Mucosa of rectum (tissue), 2 donors: ENCODE measurements at regions not wholly inside any gene's neighbourhood (a gene's known extent, or its start where the extent isn't known, plus 50 kb on each side); places are given as distances from the start of the nearest gene placed in this dataset.

Source experiments
- H3K27ac ChIP-seq, 2 donors: one replicate each; pipeline ENCODE4 v1.7.0; 2013; ENCODE audit warnings: inconsistent platforms in 2 of 2, low read depth in 2 of 2, low read length in 2 of 2
- H3K27me3 ChIP-seq, 2 donors: one replicate each; pipeline ENCODE4 v1.7.0; 2013; ENCODE audit warnings: low read length in 2 of 2; ENCODE audit not compliant: control insufficient read depth in 2 of 2, insufficient read depth in 2 of 2
- H3K36me3 ChIP-seq, 2 donors: one replicate each; pipeline ENCODE4 v1.7.0; 2013; ENCODE audit warnings: low read length in 2 of 2; ENCODE audit not compliant: control insufficient read depth in 2 of 2, insufficient read depth in 2 of 2
- H3K4me1 ChIP-seq, 2 donors: one replicate each; pipeline ENCODE4 v1.7.0; 2013; ENCODE audit warnings: low read length in 2 of 2, mild to moderate bottlenecking in 1 of 2; ENCODE audit not compliant: control insufficient read depth in 2 of 2, insufficient read depth in 2 of 2
- H3K4me3 ChIP-seq, 2 donors: one replicate each; pipeline ENCODE4 v1.7.0; 2013; ENCODE audit warnings: low read length in 2 of 2
- H3K9ac ChIP-seq, 2 donors: one replicate each; pipeline ENCODE4 v1.7.0; 2013; ENCODE audit warnings: low read length in 2 of 2, low read depth in 1 of 2, mild to moderate bottlenecking in 1 of 2
- H3K9me3 ChIP-seq, 2 donors: one replicate each; pipeline ENCODE4 v1.7.0; 2013; ENCODE audit warnings: low read length in 2 of 2; ENCODE audit not compliant: control insufficient read depth in 2 of 2
- donor health status: healthy.
- donor health status: Normal muscosa, but diverticular disease.

DNA sequence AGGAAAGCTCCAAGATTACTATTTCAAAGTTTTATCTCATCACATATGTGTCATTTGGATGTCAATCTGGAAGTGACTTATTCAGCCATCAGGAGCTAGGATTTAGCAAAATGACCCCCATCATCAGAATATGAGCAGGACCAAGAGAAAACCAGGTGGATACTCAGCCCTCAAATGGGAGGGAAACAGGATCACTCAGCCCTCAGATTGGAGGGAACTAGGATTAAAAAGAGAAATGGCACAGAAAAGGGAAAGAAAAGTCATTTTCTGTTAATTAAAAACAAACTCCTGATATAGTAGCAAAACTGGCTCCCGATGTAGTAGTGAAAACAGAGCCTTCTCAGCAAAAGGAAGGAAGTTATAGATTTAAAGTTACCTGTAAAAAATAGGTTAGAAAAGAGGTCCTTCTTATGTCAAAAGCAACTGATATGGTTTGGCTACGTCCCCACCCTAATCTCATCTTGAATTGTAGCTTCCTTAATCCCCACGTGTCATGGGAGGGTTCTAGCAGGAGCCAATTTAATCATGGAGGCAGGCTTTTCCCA lies 69.0 kb upstream of the MYCN start:
- no peaks in the 10 kb centered on the region for H3K36me3 ChIP-seq
- no peaks in the 10 kb centered on the region for H3K27me3 ChIP-seq
- H3K4me1 ChIP-seq, result no peaks in the 10 kb centered on the region
- no peak overlapping the region for H3K27ac ChIP-seq
- H3K9ac ChIP-seq, result no peak overlapping the region
- H3K4me3 ChIP-seq, result no peak overlapping the region
- H3K9me3 ChIP-seq, result no peaks in the 10 kb centered on the region

DNA sequence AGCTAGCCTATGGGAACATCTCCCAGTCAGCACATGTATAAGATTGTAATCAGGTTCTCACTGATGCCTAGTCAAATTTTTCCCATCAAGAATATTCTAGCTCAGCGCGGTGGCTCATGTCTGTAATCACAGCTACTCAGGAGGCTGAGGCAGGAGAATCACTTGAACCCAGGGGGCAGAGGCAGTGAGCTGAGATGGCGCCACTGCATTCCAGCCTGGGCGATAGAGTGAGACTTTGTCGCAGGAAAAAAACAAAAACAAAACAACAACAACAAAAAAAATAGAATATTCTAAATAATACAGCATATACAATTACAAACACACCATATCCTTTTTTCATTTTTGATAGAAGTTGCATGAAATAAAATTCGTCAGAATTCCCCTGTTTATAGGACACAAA lies 67.5 kb upstream of the MYCN start:
- no peak overlapping the region for H3K4me3 ChIP-seq
- no peaks in the 10 kb centered on the region for H3K9me3 ChIP-seq
- H3K27ac ChIP-seq, result no peak overlapping the region
- H3K27me3 ChIP-seq, result no peaks in the 10 kb centered on the region
- H3K4me1 ChIP-seq, result no peaks in the 10 kb centered on the region
- no peak overlapping the region for H3K9ac ChIP-seq
- no peaks in the 10 kb centered on the region for H3K36me3 ChIP-seq

DNA sequence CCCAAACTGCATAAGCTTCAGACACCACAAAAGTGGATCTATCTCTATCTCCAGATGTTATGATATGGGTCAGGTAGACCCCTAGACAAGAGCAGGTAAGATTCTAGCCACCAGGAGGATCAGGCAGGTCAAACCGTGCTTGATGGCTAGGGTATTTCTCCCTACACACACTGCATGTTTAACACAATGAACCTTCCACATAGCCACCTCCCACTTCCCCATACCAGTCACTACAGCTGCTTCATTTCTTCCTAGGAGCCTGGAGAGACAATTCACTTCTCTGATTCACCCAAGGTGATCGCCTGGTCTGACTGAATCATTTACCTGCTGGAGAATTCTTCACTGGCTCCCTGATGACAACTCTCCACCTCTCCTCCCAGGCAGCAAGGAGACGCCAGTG lies 66.0 kb upstream of the MYCN start:
- Histone ChIP-seq H3K9me3 (no peaks in the 10 kb centered on the region), H3K4me3 (no peak overlapping the region), H3K36me3 (no peaks in the 10 kb centered on the region), H3K27ac (no peak overlapping the region), H3K27me3 (no peaks in the 10 kb centered on the region), H3K4me1 (no peaks in the 10 kb centered on the region), H3K9ac (no peak overlapping the region)

DNA sequence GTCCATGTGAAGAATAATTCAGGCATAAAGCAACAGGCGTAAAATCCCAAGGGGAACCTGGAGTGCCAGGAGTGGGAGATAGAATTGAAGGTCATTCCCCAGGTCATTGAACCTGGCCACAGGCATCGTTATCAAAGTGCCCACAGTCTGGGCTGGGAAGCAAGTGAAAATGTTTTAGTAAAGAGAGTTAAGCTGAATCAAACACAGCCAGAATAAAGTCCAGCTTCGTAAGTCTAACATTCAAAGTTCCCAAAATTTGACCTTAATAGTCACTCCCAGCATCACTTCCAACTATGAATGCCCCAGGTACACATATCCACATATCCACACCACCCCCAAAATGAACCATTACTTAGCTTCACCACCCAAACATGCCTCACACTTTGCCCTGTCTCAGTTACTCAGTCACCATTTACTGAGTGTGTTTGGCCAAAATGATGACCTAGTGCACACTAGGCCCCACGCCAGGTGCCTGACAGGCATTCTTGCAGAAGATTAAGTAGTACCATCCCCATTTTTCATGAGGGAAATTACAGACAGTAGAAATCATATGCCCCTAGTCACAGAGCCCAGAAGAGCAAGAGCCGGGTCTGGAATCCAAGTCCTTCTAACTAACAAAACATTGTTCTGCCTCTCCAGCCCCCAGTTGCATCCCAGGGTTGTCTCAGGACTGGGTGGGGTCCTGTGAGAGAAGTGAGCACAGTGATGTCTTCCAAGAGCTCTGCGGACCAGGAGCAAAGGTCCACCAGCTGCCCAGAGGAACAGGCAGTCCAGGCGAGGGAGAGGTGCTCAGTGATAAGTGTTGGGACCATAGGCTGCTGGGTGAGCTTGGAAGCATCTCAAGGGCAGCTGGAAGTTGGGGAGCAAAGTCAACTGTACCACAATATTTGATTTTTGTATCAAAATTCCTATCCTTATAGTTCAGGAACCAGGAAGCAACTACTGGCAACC lies 65.2 kb upstream of the MYCN start:
- no peaks in the 10 kb centered on the region for H3K27me3 ChIP-seq
- no peak overlapping the region for H3K27ac ChIP-seq
- no peaks in the 10 kb centered on the region for H3K4me1 ChIP-seq
- H3K36me3 ChIP-seq, result no peaks in the 10 kb centered on the region
- no peak overlapping the region for H3K9ac ChIP-seq
- no peaks in the 10 kb centered on the region for H3K9me3 ChIP-seq
- no peak overlapping the region for H3K4me3 ChIP-seq

DNA sequence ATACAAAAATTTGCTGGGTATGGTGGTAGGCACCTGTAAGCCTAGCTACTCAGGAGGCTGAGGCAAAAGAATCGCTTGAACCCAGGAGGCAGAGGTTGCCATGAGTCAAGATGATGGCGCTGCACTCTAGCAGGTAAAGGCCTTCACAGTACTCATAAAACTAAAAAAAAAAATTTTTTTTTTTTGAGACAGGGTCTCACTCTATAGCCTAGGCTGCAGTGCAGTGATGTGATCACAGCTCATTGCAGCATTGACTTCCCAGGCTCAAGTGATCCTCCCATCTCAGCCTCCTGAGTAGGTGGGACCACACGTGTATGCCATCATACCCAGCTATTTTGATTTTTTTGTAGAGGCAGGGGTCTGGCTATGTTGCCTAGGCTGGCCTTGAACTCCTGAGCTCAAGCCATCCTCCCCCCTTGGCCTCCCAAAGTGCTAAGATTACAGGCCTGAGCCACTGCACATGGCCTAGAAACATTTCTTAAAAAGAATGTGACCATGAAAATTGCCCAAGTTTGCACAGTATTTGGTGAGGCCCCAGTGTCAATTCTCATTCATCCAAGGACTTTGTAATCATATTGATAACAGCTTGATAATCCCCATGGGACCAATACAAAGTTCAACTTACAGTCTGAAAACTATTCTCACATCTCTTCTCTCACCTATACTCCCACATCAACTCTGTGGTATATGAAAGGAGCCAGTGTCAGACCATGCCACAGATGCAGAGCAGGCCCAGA lies 64.2 kb upstream of the MYCN start:
- no peak overlapping the region for H3K27ac ChIP-seq
- no peaks in the 10 kb centered on the region for H3K27me3 ChIP-seq
- H3K4me3 ChIP-seq, result no peak overlapping the region
- H3K4me1 ChIP-seq, result no peaks in the 10 kb centered on the region
- H3K9ac ChIP-seq, result no peak overlapping the region
- H3K36me3 ChIP-seq, result no peaks in the 10 kb centered on the region
- no peaks in the 10 kb centered on the region for H3K9me3 ChIP-seq

DNA sequence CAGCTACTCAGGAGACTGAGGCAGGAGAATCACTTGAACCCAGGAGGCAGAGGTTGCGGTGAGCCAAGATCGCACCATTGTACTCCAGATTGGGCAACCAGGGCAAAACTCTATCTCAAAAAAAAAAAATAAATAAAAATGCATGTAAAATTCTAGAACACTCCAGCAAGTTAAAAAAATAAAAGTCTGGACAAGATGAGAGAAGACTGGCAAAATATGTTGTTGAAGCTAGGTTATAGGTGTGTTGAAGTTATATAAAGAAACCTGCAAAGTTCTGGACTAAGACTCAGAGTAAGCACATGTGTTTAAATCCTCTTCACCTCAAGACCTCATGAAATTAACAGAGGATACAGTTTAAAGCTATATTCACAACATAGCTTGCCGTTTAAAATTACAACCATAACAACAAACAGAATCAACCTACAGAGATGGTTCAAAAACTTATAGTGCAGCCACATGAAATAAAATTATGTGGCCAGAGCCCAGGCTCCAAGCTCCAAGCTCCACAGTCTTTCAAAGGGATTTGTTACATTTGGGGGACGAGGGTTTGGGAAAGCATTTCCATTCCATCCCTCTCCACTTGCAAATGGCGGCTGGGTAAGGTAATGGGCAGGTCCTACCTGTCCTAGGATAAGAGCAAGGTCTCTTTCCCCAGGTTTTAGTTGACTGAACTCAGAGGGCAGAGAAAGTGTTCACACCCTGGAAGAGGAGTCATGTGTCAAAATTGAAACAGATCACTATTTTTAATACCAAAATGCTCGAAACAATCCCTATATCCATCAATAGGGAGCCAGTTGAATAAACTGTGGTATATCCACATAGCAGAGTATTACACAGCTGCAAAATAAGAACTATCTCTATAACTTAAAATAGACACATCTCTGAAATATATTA lies 59.9 kb upstream of the MYCN start:
- Histone ChIP-seq H3K36me3 (no peaks in the 10 kb centered on the region), H3K27me3 (no peaks in the 10 kb centered on the region), H3K4me3 (no peak overlapping the region), H3K4me1 (no peaks in the 10 kb centered on the region), H3K27ac (no peak overlapping the region), H3K9ac (no peak overlapping the region), H3K9me3 (no peaks in the 10 kb centered on the region)

DNA sequence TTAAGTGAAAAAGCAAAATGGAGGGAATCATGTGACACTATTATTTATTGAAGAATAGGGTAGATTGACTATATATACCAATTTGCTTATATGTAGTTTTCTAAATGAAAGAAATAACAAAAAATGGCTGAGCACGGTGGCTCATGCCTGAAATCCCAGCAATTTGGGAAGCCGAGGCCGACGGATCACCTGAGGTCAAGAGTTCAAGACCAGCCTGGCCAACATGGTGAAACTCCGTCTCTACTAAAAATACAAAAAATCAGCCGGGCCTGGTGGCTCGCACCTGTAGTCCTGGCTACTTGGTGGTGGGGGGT lies 59.3 kb upstream of the MYCN start:
- Histone ChIP-seq H3K4me1 (no peaks in the 10 kb centered on the region), H3K36me3 (no peaks in the 10 kb centered on the region), H3K9me3 (no peaks in the 10 kb centered on the region), H3K27ac (no peak overlapping the region), H3K4me3 (no peak overlapping the region), H3K9ac (no peak overlapping the region), H3K27me3 (no peaks in the 10 kb centered on the region)

DNA sequence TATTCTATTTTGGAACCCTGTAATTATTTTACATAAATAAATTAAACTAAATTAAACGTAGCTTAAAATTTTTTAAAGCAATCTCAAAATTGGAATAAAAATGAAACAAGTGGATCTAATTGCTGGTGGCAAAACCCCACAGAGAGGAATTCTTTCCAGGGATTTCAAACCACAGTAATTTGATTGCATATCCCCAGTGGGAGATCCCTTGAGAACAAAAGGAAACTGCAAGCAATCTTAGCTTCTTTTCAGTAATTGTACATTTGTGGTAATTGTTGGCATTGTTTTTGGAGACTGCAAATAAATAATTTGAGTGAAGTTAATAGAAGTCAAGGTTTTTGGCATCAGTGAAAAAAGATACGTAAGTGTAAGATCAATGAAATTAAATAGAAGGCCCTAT lies 58.7 kb upstream of the MYCN start:
- Histone ChIP-seq H3K27me3 (no peaks in the 10 kb centered on the region), H3K9me3 (no peaks in the 10 kb centered on the region), H3K36me3 (no peaks in the 10 kb centered on the region), H3K9ac (no peak overlapping the region), H3K27ac (no peak overlapping the region), H3K4me3 (no peak overlapping the region), H3K4me1 (no peaks in the 10 kb centered on the region)

DNA sequence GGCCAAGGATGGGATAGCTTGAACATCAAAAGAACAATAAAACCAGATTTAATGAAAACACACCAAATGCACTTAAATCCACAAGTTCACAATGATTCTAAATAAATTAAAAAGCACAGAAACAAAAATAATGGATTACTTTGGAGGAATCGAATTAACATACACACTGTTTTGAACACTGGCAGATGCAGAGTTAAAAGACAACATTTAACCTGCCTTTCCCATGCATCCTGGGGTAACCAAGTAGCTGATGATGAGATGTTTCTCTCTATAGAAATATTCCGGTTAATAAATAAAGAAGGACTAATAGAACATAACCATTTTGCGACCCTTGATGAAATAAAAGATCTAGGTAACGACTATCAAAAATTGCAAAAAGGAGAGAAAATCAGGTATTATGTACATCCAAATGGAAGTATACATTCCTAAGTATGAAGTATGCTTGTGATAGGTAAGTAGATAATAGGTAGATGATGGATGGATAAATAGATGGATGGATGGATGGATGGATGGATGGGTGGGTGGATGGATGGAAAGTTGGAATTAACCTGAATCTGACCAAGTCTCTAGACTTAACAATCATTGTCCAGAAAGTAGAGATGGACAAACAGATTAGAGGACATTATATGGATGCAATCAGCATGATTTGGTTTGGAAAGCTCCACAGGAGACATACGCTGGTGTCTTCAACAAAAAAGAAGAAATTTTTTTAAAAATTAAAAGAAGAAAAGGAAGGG lies 57.4 kb upstream of the MYCN start:
- no peak overlapping the region for H3K27ac ChIP-seq
- no peak overlapping the region for H3K9ac ChIP-seq
- no peak overlapping the region for H3K4me3 ChIP-seq
- no peaks in the 10 kb centered on the region for H3K9me3 ChIP-seq
- no peaks in the 10 kb centered on the region for H3K27me3 ChIP-seq
- no peaks in the 10 kb centered on the region for H3K36me3 ChIP-seq
- H3K4me1 ChIP-seq, result no peaks in the 10 kb centered on the region
